HG02588 (cell line): ENCODE measurements at regions not wholly inside any gene's neighbourhood (a gene's known extent, or its start where the extent isn't known, plus 50 kb on each side); places are given as distances from the start of the nearest gene placed in this dataset.
"Not testable (repeated sequence)": the region's sequence is repeated elsewhere in the genome, so short reads cannot be mapped to it uniquely, and the experiment has no call there.

Experiments used
- ATAC-seq: cut with Tn5 transposase; IDR thresholded peaks from one replicate; pipeline ENCODE4 v1.9.1; 2021; ENCODE audit warnings: mild to moderate bottlenecking, moderate library complexity; ENCODE audit not compliant: unreplicated experiment

- ATAC-seq = no peak
Observed at GRCh38 chr5:125225424-125225823, 479.0 kb upstream of the ZNF608 start.

- no peak for ATAC-seq
Observed at GRCh38 chr5:125226825-125227224, 480.4 kb upstream of the ZNF608 start.

GRCh38 chr5:125227333-125228095 lies 481.1 kb upstream of the ZNF608 start:
- no peak for ATAC-seq

GRCh38 chr5:125228363-125229070 lies 482.1 kb upstream of the ZNF608 start:
- no peak for ATAC-seq

GRCh38 chr5:125229556-125229955 lies 483.1 kb upstream of the ZNF608 start:
- ATAC-seq = no peak

GRCh38 chr5:125232779-125233230 lies 486.4 kb upstream of the ZNF608 start:
- no peak for ATAC-seq

GRCh38 chr5:125233944-125234343 lies 487.5 kb upstream of the ZNF608 start:
- ATAC-seq = no peak

- no peak for ATAC-seq
Observed at GRCh38 chr5:125236007-125236406, 489.6 kb upstream of the ZNF608 start.

- no peak for ATAC-seq
Observed at GRCh38 chr5:125236981-125237380, 490.5 kb upstream of the ZNF608 start.

- ATAC-seq = no peak
Observed at GRCh38 chr5:125244531-125244930, 498.1 kb upstream of the ZNF608 start.

- no peak for ATAC-seq
Observed at GRCh38 chr5:125245216-125245615, 498.8 kb upstream of the ZNF608 start.

- no peak for ATAC-seq
Observed at GRCh38 chr5:125249400-125249799, 503.0 kb upstream of the ZNF608 start.

- ATAC-seq = no peak
Observed at GRCh38 chr5:125251703-125252102, 505.3 kb upstream of the ZNF608 start.

- not testable (repeated sequence) for ATAC-seq
Observed at GRCh38 chr5:125253634-125254033, 507.2 kb upstream of the ZNF608 start.

GRCh38 chr5:125254267-125254666 lies 507.8 kb upstream of the ZNF608 start:
- ATAC-seq = no peak

- ATAC-seq = no peak
Observed at GRCh38 chr5:125256296-125256695, 509.9 kb upstream of the ZNF608 start.

GRCh38 chr5:125257057-125257972 lies 510.9 kb upstream of the ZNF608 start:
- no peak for ATAC-seq

GRCh38 chr5:125257997-125258396 lies 511.6 kb upstream of the ZNF608 start:
- ATAC-seq = no peak

GRCh38 chr5:125258615-125259014 lies 512.2 kb upstream of the ZNF608 start:
- ATAC-seq = no peak

GRCh38 chr5:125261505-125262250 lies 515.2 kb upstream of the ZNF608 start:
- no peak for ATAC-seq

GRCh38 chr5:125262782-125263181 lies 516.3 kb upstream of the ZNF608 start:
- no peak for ATAC-seq
